ENCODE measurements at regions not wholly inside any gene's neighbourhood (a gene's known extent, or its start where the extent isn't known, plus 50 kb on each side); places are given as distances from the start of the nearest gene placed in this dataset.

GRCh38 chr2:128967646-128968045 is 649.0 kb upstream of the HS6ST1 start:
- Histone ChIP-seq H3K4me1 (ENCODE audit: insufficient read depth, low read length) (no peaks in the 10 kb centered on the region), H3K27ac (ENCODE audit: low read depth, low read length) (no peak overlapping the region), H3K27me3 (ENCODE audit: insufficient read depth, low read length) (no peaks in the 10 kb centered on the region), H3K9ac (ENCODE audit: low read depth, low read length) (no peak overlapping the region), H3K4me3 (ENCODE audit: low read length) (no peak overlapping the region), H3K9me3 (ENCODE audit: insufficient read depth, low read depth, low read length) (peaks cover 15% of the 10 kb centered on the region), H3K36me3 (ENCODE audit: insufficient read depth, low read length) (no peaks in the 10 kb centered on the region)

GRCh38 chr2:128969374-128969773 is 650.7 kb upstream of the HS6ST1 start:
- H3K4me3 ChIP-seq (ENCODE audit: low read length) = no peak overlapping the region
- H3K36me3 ChIP-seq (ENCODE audit: insufficient read depth, low read length) = no peaks in the 10 kb centered on the region
- H3K4me1 ChIP-seq (ENCODE audit: insufficient read depth, low read length) = no peaks in the 10 kb centered on the region
- H3K27ac ChIP-seq (ENCODE audit: low read depth, low read length) = no peak overlapping the region
- H3K27me3 ChIP-seq (ENCODE audit: insufficient read depth, low read length) = no peaks in the 10 kb centered on the region
- 0 out of 2 replicates have a peak, but pooled peaks cover under 1% of the 10 kb centered on the region for H3K9me3 ChIP-seq (ENCODE audit: insufficient read depth, low read depth, low read length)
- no peak overlapping the region for H3K9ac ChIP-seq (ENCODE audit: low read depth, low read length)

GRCh38 chr2:128970332-128971116 is 651.9 kb upstream of the HS6ST1 start:
- 71% methylated on average over 9 of the region's 10 CpGs for WGBS
- H3K9ac ChIP-seq (ENCODE audit: low read depth, low read length) = no peak overlapping the region
- H3K27me3 ChIP-seq (ENCODE audit: insufficient read depth, low read length) = no peaks in the 10 kb centered on the region
- no peaks in the 10 kb centered on the region for H3K36me3 ChIP-seq (ENCODE audit: insufficient read depth, low read length)
- no peak overlapping the region for H3K4me3 ChIP-seq (ENCODE audit: low read length)
- H3K9me3 ChIP-seq (ENCODE audit: insufficient read depth, low read depth, low read length) = no peaks in the 10 kb centered on the region
- no peaks in the 10 kb centered on the region for H3K4me1 ChIP-seq (ENCODE audit: insufficient read depth, low read length)
- H3K27ac ChIP-seq (ENCODE audit: low read depth, low read length) = no peak overlapping the region

GRCh38 chr2:128973566-128973965 is 654.9 kb upstream of the HS6ST1 start:
- WGBS = 96% methylated on average over 4 of the region's 4 CpGs
- Histone ChIP-seq H3K4me1 (ENCODE audit: insufficient read depth, low read length) (no peaks in the 10 kb centered on the region), H3K9ac (ENCODE audit: low read depth, low read length) (no peak overlapping the region), H3K36me3 (ENCODE audit: insufficient read depth, low read length) (no peaks in the 10 kb centered on the region), H3K9me3 (ENCODE audit: insufficient read depth, low read depth, low read length) (no peaks in the 10 kb centered on the region), H3K4me3 (ENCODE audit: low read length) (no peak overlapping the region), H3K27me3 (ENCODE audit: insufficient read depth, low read length) (no peaks in the 10 kb centered on the region), H3K27ac (ENCODE audit: low read depth, low read length) (no peak overlapping the region)

GRCh38 chr2:128978212-128978611 is 659.5 kb upstream of the HS6ST1 start:
- H3K4me3 ChIP-seq (ENCODE audit: low read length) = no peak overlapping the region

GRCh38 chr2:128979182-128979581 is 660.5 kb upstream of the HS6ST1 start:
- no peak overlapping the region for H3K9ac ChIP-seq (ENCODE audit: low read depth, low read length)
- no peak overlapping the region for H3K27ac ChIP-seq (ENCODE audit: low read depth, low read length)
- 89% methylated on average over 7 of the region's 8 CpGs for WGBS
- no peaks in the 10 kb centered on the region for H3K36me3 ChIP-seq (ENCODE audit: insufficient read depth, low read length)
- H3K4me1 ChIP-seq (ENCODE audit: insufficient read depth, low read length) = no peaks in the 10 kb centered on the region
- H3K4me3 ChIP-seq (ENCODE audit: low read length) = no peak overlapping the region
- no peaks in the 10 kb centered on the region for H3K27me3 ChIP-seq (ENCODE audit: insufficient read depth, low read length)
- no peaks in the 10 kb centered on the region for H3K9me3 ChIP-seq (ENCODE audit: insufficient read depth, low read depth, low read length)

More at GRCh38 chr2:128978212-128978611, 659.5 kb upstream of the HS6ST1 start:
- H3K9me3 ChIP-seq (ENCODE audit: insufficient read depth, low read depth, low read length) = no peaks in the 10 kb centered on the region
- WGBS = 75% methylated on average over 5 of the region's 5 CpGs
- H3K27me3 ChIP-seq (ENCODE audit: insufficient read depth, low read length) = no peaks in the 10 kb centered on the region
- H3K36me3 ChIP-seq (ENCODE audit: insufficient read depth, low read length) = no peaks in the 10 kb centered on the region
- H3K4me1 ChIP-seq (ENCODE audit: insufficient read depth, low read length) = no peaks in the 10 kb centered on the region
- no peak overlapping the region for H3K27ac ChIP-seq (ENCODE audit: low read depth, low read length)
- H3K9ac ChIP-seq (ENCODE audit: low read depth, low read length) = no peak overlapping the region

GRCh38 chr2:128980475-128980874 is 661.8 kb upstream of the HS6ST1 start:
- 76% methylated on average over 6 of the region's 8 CpGs for WGBS
- Histone ChIP-seq H3K27me3 (ENCODE audit: insufficient read depth, low read length) (no peaks in the 10 kb centered on the region), H3K9ac (ENCODE audit: low read depth, low read length) (no peak overlapping the region), H3K4me1 (ENCODE audit: insufficient read depth, low read length) (no peaks in the 10 kb centered on the region), H3K9me3 (ENCODE audit: insufficient read depth, low read depth, low read length) (no peaks in the 10 kb centered on the region), H3K36me3 (ENCODE audit: insufficient read depth, low read length) (no peaks in the 10 kb centered on the region), H3K27ac (ENCODE audit: low read depth, low read length) (no peak overlapping the region), H3K4me3 (ENCODE audit: low read length) (no peak overlapping the region)

GRCh38 chr2:128981353-128981752 is 662.7 kb upstream of the HS6ST1 start:
- Histone ChIP-seq H3K27me3 (ENCODE audit: insufficient read depth, low read length) (no peaks in the 10 kb centered on the region), H3K9ac (ENCODE audit: low read depth, low read length) (no peak overlapping the region), H3K9me3 (ENCODE audit: insufficient read depth, low read depth, low read length) (no peaks in the 10 kb centered on the region), H3K27ac (ENCODE audit: low read depth, low read length) (no peak overlapping the region), H3K36me3 (ENCODE audit: insufficient read depth, low read length) (no peaks in the 10 kb centered on the region), H3K4me1 (ENCODE audit: insufficient read depth, low read length) (no peaks in the 10 kb centered on the region), H3K4me3 (ENCODE audit: low read length) (no peak overlapping the region)
- 97% methylated on average over 5 of the region's 5 CpGs for WGBS

- Histone ChIP-seq H3K9me3 (ENCODE audit: insufficient read depth, low read depth, low read length) (no peaks in the 10 kb centered on the region), H3K9ac (ENCODE audit: low read depth, low read length) (no peak overlapping the region), H3K4me3 (ENCODE audit: low read length) (no peak overlapping the region), H3K4me1 (ENCODE audit: insufficient read depth, low read length) (no peaks in the 10 kb centered on the region), H3K36me3 (ENCODE audit: insufficient read depth, low read length) (no peaks in the 10 kb centered on the region), H3K27me3 (ENCODE audit: insufficient read depth, low read length) (no peaks in the 10 kb centered on the region), H3K27ac (ENCODE audit: low read depth, low read length) (no peak overlapping the region)
- 94% methylated on average over 5 of the region's 5 CpGs for WGBS
These were observed 663.3 kb upstream of the HS6ST1 start for GRCh38 chr2:128982001-128982400.

GRCh38 chr2:128982670-128983069 is 664.0 kb upstream of the HS6ST1 start:
- Histone ChIP-seq H3K27me3 (ENCODE audit: insufficient read depth, low read length) (no peaks in the 10 kb centered on the region), H3K4me3 (ENCODE audit: low read length) (no peak overlapping the region), H3K27ac (ENCODE audit: low read depth, low read length) (no peak overlapping the region), H3K4me1 (ENCODE audit: insufficient read depth, low read length) (no peaks in the 10 kb centered on the region), H3K9ac (ENCODE audit: low read depth, low read length) (no peak overlapping the region), H3K36me3 (ENCODE audit: insufficient read depth, low read length) (no peaks in the 10 kb centered on the region), H3K9me3 (ENCODE audit: insufficient read depth, low read depth, low read length) (no peaks in the 10 kb centered on the region)
- 91% methylated on average over 4 of the region's 4 CpGs for WGBS

- H3K9ac ChIP-seq (ENCODE audit: low read depth, low read length) = no peak overlapping the region
- H3K36me3 ChIP-seq (ENCODE audit: insufficient read depth, low read length) = no peaks in the 10 kb centered on the region
- 96% methylated on average over 2 of the region's 2 CpGs for WGBS
- H3K9me3 ChIP-seq (ENCODE audit: insufficient read depth, low read depth, low read length) = no peaks in the 10 kb centered on the region
- H3K27ac ChIP-seq (ENCODE audit: low read depth, low read length) = no peak overlapping the region
- H3K27me3 ChIP-seq (ENCODE audit: insufficient read depth, low read length) = no peaks in the 10 kb centered on the region
- no peak overlapping the region for H3K4me3 ChIP-seq (ENCODE audit: low read length)
- H3K4me1 ChIP-seq (ENCODE audit: insufficient read depth, low read length) = no peaks in the 10 kb centered on the region
These were observed 664.4 kb upstream of the HS6ST1 start for GRCh38 chr2:128983094-128983493.

GRCh38 chr2:128984081-128984480 is 665.4 kb upstream of the HS6ST1 start:
- Histone ChIP-seq H3K27ac (ENCODE audit: low read depth, low read length) (no peak overlapping the region), H3K4me3 (ENCODE audit: low read length) (no peak overlapping the region), H3K36me3 (ENCODE audit: insufficient read depth, low read length) (no peaks in the 10 kb centered on the region), H3K9me3 (ENCODE audit: insufficient read depth, low read depth, low read length) (no peaks in the 10 kb centered on the region), H3K27me3 (ENCODE audit: insufficient read depth, low read length) (no peaks in the 10 kb centered on the region), H3K9ac (ENCODE audit: low read depth, low read length) (no peak overlapping the region), H3K4me1 (ENCODE audit: insufficient read depth, low read length) (no peaks in the 10 kb centered on the region)
- WGBS = 88% methylated on average over 1 of the region's 2 CpGs
